Lung (tissue), 11 donors: ENCODE measurements at regions not wholly inside any gene's neighbourhood (a gene's known extent, or its start where the extent isn't known, plus 50 kb on each side); places are given as distances from the start of the nearest gene placed in this dataset.

ENCODE experiments used
- ATAC-seq: fragments of 200-7000 bp; cut with Tn5 transposase; one replicate; pipeline ENCODE4 v1.9.1; 2020; ENCODE audit warnings: moderate number of reproducible peaks; ENCODE audit not compliant: insufficient read depth, low FRiP score
- DNase-seq, 3 donors: peaks; one replicate each; pipeline ENCODE4 v3.0.0-alpha.2; 2013 to 2017
- H3K27ac ChIP-seq, 2 donors: one replicate each; pipeline ENCODE4 v1.5.1; 2013; ENCODE audit warnings: mild to moderate bottlenecking in 2 of 2, moderate library complexity in 2 of 2, control low read depth in 1 of 2, inconsistent platforms in 1 of 2, low read depth in 1 of 2, low read length in 1 of 2
- H3K27me3 ChIP-seq, 3 donors: one replicate each; pipeline ENCODE4 v1.5.1; 2013; ENCODE audit warnings: low read length in 2 of 3; ENCODE audit not compliant: control insufficient read depth in 3 of 3, insufficient read depth in 3 of 3
- H3K36me3 ChIP-seq, 4 donors: one replicate each; pipeline ENCODE4 v1.5.1; 2013; ENCODE audit warnings: low read length in 4 of 4, mild to moderate bottlenecking in 1 of 4, moderate library complexity in 1 of 4; ENCODE audit not compliant: control insufficient read depth in 4 of 4, insufficient read depth in 4 of 4
- H3K4me1 ChIP-seq, 5 donors: one replicate each; pipeline ENCODE4 v1.5.1; 2013; ENCODE audit warnings: low read length in 5 of 5, mild to moderate bottlenecking in 2 of 5, moderate library complexity in 1 of 5; ENCODE audit not compliant: control insufficient read depth in 5 of 5, insufficient read depth in 5 of 5
- H3K4me3 ChIP-seq: one replicate; pipeline ENCODE4 v1.5.1; 2013; ENCODE audit warnings: mild to moderate bottlenecking, control low read depth, moderate library complexity
- H3K9ac ChIP-seq, 2 donors: one replicate each; pipeline ENCODE4 v1.5.1; 2013; ENCODE audit warnings: low read length in 2 of 2, control low read depth in 1 of 2; ENCODE audit not compliant: insufficient read depth in 1 of 2
- H3K9me3 ChIP-seq, 4 donors: one replicate each; pipeline ENCODE4 v1.5.1; 2013; ENCODE audit warnings: low read length in 3 of 4, mild to moderate bottlenecking in 1 of 4, moderate library complexity in 1 of 4; ENCODE audit not compliant: control insufficient read depth in 4 of 4, insufficient read depth in 3 of 4
- CTCF ChIP-seq: IDR thresholded peaks from 2 replicates; pipeline ENCODE4 v1.5.1; 2012; ENCODE audit warnings: mild to moderate bottlenecking; ENCODE audit errors: control extremely low read depth, extremely low read depth
- WGBS, 2 donors: extraction: QIAGEN DNeasy Blood & Tissue Kit; methylation state at CpG; one replicate each; pipeline ENCODE4 v1.1.7; 2013; 5-methylcytosine and 5-hydroxymethylcytosine counted together
- donor health status: control.
- donor health status: control.
- donor health status: Bipolar disorder and iron deficiency.
- donor health status: healthy.
- donor health status: DM: yes; HTN: yes; CAD: no.

- Histone ChIP-seq H3K4me3 (no peak overlapping the region), H3K27ac (no peak overlapping the region), H3K9me3 (no peaks in the 10 kb centered on the region), H3K9ac (no peak overlapping the region), H3K36me3 (no peaks in the 10 kb centered on the region), H3K27me3 (no peaks in the 10 kb centered on the region), H3K4me1 (peaks cover 0 to 53% (median 11%) of the 10 kb centered on the region in 5 donors)
- 86 to 89% methylated on average over 10 of the region's 10 CpGs for WGBS, 2 donors
- ATAC-seq (no peak), DNase-seq (no peak)
- no peak for TF ChIP-seq CTCF
Measured at GRCh38 chr18:49727816-49728215, 85.5 kb downstream of the ACAA2 start.

GRCh38 chr18:49726675-49726963, 86.7 kb downstream of the ACAA2 start:
- Histone ChIP-seq H3K36me3 (no peaks in the 10 kb centered on the region), H3K4me1 (peaks cover 0 to 45% (median 11%) of the 10 kb centered on the region in 5 donors), H3K27me3 (no peaks in the 10 kb centered on the region), H3K27ac (no peak overlapping the region), H3K9me3 (no peaks in the 10 kb centered on the region), H3K9ac (no peak overlapping the region), H3K4me3 (no peak overlapping the region)
- ATAC-seq (no peak), DNase-seq (no peak)
- TF ChIP-seq CTCF, result no peak
- 96 to 100% methylated on average over 1 of the region's 1 CpG for WGBS, 2 donors

- Histone ChIP-seq H3K9ac (no peak overlapping the region), H3K9me3 (no peaks in the 10 kb centered on the region), H3K4me1 (peaks cover 0 to 39% (median 11%) of the 10 kb centered on the region in 5 donors), H3K36me3 (no peaks in the 10 kb centered on the region), H3K4me3 (no peak overlapping the region), H3K27me3 (no peaks in the 10 kb centered on the region), H3K27ac (peak overlapping the region in 1 of 2 donors; percentile 32)
- no peak for TF ChIP-seq CTCF
- ATAC-seq (no peak), DNase-seq (peak; percentile 86 to 90 (median 88))
- 60 to 75% methylated on average over 13 of the region's 13 CpGs for WGBS, 2 donors
Measured at GRCh38 chr18:49725809-49726674, 87.3 kb downstream of the ACAA2 start.
